IMR-90 (cell line): ENCODE measurements at regions not wholly inside any gene's neighbourhood (a gene's known extent, or its start where the extent isn't known, plus 50 kb on each side); places are given as distances from the start of the nearest gene placed in this dataset.

Experiments
- BHLHE40 ChIP-seq: fragments of 150-350 bp; IDR thresholded peaks from 2 replicates; pipeline ENCODE4 v1.6.1; 2016; ENCODE audit warnings: mild to moderate bottlenecking, low read depth, low read length
- MAFK ChIP-seq: IDR thresholded peaks from 2 replicates; pipeline ENCODE4 v1.6.1; 2012; ENCODE audit warnings: low read depth, low read length, improper control_type of control experiment
- POLR2A ChIP-seq: IDR thresholded peaks from 2 replicates; pipeline ENCODE4 v1.6.1; 2012; ENCODE audit warnings: mild to moderate bottlenecking, low read depth, low read length
- SMC3 ChIP-seq: fragments of 150-350 bp; IDR thresholded peaks from 2 replicates; pipeline ENCODE4 v1.6.1; 2016; ENCODE audit warnings: low read depth, mild to moderate bottlenecking, antibody characterized with exemption, low read length, moderate library complexity
- TF ChIP-seq, protein P1 (sequence below): conservative IDR thresholded peaks from 2 replicates; pipeline ENCODE4 v1.5.1; 2012; ENCODE audit warnings: mild to moderate bottlenecking, low read depth, low read length, improper control_type of control experiment

DNA sequence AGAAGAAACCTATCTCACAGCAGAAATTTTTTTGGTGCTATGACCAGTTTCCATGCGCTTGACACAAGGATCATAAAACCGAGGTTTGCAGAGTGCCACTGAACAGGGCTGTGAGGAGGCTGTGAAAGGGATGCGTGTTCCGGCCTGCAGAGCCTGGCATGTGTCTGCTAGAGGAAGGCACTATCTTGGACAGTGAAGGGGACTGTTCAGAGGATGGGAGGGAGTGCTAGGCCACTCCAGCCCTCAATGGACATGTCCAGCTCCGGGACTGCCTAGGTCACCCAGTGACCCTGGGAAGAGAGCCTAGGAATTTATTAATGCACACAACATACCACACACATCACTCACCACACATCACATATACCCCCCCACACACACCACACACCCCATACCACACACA lies 275.9 kb downstream of the GADD45G start:
- no peak for TF ChIP-seq SMC3
- TF ChIP-seq, protein P1, sequence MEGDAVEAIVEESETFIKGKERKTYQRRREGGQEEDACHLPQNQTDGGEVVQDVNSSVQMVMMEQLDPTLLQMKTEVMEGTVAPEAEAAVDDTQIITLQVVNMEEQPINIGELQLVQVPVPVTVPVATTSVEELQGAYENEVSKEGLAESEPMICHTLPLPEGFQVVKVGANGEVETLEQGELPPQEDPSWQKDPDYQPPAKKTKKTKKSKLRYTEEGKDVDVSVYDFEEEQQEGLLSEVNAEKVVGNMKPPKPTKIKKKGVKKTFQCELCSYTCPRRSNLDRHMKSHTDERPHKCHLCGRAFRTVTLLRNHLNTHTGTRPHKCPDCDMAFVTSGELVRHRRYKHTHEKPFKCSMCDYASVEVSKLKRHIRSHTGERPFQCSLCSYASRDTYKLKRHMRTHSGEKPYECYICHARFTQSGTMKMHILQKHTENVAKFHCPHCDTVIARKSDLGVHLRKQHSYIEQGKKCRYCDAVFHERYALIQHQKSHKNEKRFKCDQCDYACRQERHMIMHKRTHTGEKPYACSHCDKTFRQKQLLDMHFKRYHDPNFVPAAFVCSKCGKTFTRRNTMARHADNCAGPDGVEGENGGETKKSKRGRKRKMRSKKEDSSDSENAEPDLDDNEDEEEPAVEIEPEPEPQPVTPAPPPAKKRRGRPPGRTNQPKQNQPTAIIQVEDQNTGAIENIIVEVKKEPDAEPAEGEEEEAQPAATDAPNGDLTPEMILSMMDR: no peak
- no peak for TF ChIP-seq POLR2A
- no peak for TF ChIP-seq BHLHE40
- TF ChIP-seq MAFK: no peak
